ENCODE measurements at regions not wholly inside any gene's neighbourhood (a gene's known extent, or its start where the extent isn't known, plus 50 kb on each side); places are given as distances from the start of the nearest gene placed in this dataset.

- H3K27ac ChIP-seq (ENCODE audit: low read length) = no peak overlapping the region
- no peak for DNase-seq
- WGBS (ENCODE audit: insufficient coverage, low lambda C conversion rate) = 20% methylated on average over 1 of the region's 6 CpGs
Measured at GRCh38 chr2:104734937-104735586, 118.9 kb upstream of the POU3F3 start.

GRCh38 chr2:104736026-104736425 lies 117.9 kb upstream of the POU3F3 start:
- Histone ChIP-seq H3K9me3 (ENCODE audit: control insufficient read depth, low read depth, low read length) (no peaks in the 10 kb centered on the region), H3K36me3 (ENCODE audit: control insufficient read depth, insufficient read depth, low read length) (no peaks in the 10 kb centered on the region), H3K27me3 (ENCODE audit: control insufficient read depth, insufficient read depth, low read length) (peaks cover 6% of the 10 kb centered on the region)

More at GRCh38 chr2:104734937-104735586, 118.9 kb upstream of the POU3F3 start:
- Histone ChIP-seq H3K27me3 (ENCODE audit: control insufficient read depth, insufficient read depth, low read length) (peaks cover 6% of the 10 kb centered on the region), H3K9me3 (ENCODE audit: control insufficient read depth, low read depth, low read length) (no peaks in the 10 kb centered on the region), H3K36me3 (ENCODE audit: control insufficient read depth, insufficient read depth, low read length) (no peaks in the 10 kb centered on the region), H3K4me1 (ENCODE audit: control insufficient read depth, insufficient read depth, low read length) (no peaks in the 10 kb centered on the region), H3K4me3 (ENCODE audit: low read length) (no peak overlapping the region)

GRCh38 chr2:104741860-104742259 lies 112.1 kb upstream of the POU3F3 start:
- no peak overlapping the region for H3K4me3 ChIP-seq (ENCODE audit: low read length)
- no peaks in the 10 kb centered on the region for H3K4me1 ChIP-seq (ENCODE audit: control insufficient read depth, insufficient read depth, low read length)
- H3K36me3 ChIP-seq (ENCODE audit: control insufficient read depth, insufficient read depth, low read length) = no peaks in the 10 kb centered on the region
- H3K9me3 ChIP-seq (ENCODE audit: control insufficient read depth, low read depth, low read length) = no peaks in the 10 kb centered on the region
- H3K27me3 ChIP-seq (ENCODE audit: control insufficient read depth, insufficient read depth, low read length) = peaks cover 11% of the 10 kb centered on the region
- WGBS (ENCODE audit: insufficient coverage, low lambda C conversion rate) = 83% methylated on average over 1 of the region's 3 CpGs
- no peak for DNase-seq
- no peak overlapping the region for H3K27ac ChIP-seq (ENCODE audit: low read length)

More at GRCh38 chr2:104736026-104736425, 117.9 kb upstream of the POU3F3 start:
- Histone ChIP-seq H3K4me1 (ENCODE audit: control insufficient read depth, insufficient read depth, low read length) (no peaks in the 10 kb centered on the region), H3K4me3 (ENCODE audit: low read length) (no peak overlapping the region), H3K27ac (ENCODE audit: low read length) (no peak overlapping the region)
- DNase-seq = no peak
- no CpG with 5 or more reads among the region's 7 CpGs for WGBS (ENCODE audit: insufficient coverage, low lambda C conversion rate)

GRCh38 chr2:104744537-104744936 lies 109.4 kb upstream of the POU3F3 start:
- H3K4me3 ChIP-seq (ENCODE audit: low read length) = no peak overlapping the region
- H3K4me1 ChIP-seq (ENCODE audit: control insufficient read depth, insufficient read depth, low read length) = no peaks in the 10 kb centered on the region
- H3K27me3 ChIP-seq (ENCODE audit: control insufficient read depth, insufficient read depth, low read length) = peaks cover 13% of the 10 kb centered on the region
- WGBS (ENCODE audit: insufficient coverage, low lambda C conversion rate) = 79% methylated on average over 3 of the region's 6 CpGs
- H3K9me3 ChIP-seq (ENCODE audit: control insufficient read depth, low read depth, low read length) = no peaks in the 10 kb centered on the region
- no peak overlapping the region for H3K27ac ChIP-seq (ENCODE audit: low read length)
- H3K36me3 ChIP-seq (ENCODE audit: control insufficient read depth, insufficient read depth, low read length) = no peaks in the 10 kb centered on the region
- no peak for DNase-seq

- WGBS (ENCODE audit: insufficient coverage, low lambda C conversion rate) = no CpG with 5 or more reads among the region's 13 CpGs
- peaks cover 13% of the 10 kb centered on the region for H3K27me3 ChIP-seq (ENCODE audit: control insufficient read depth, insufficient read depth, low read length)
- H3K27ac ChIP-seq (ENCODE audit: low read length) = no peak overlapping the region
Measured at GRCh38 chr2:104745846-104746245, 108.1 kb upstream of the POU3F3 start.

GRCh38 chr2:104746299-104746698 lies 107.6 kb upstream of the POU3F3 start:
- no peaks in the 10 kb centered on the region for H3K9me3 ChIP-seq (ENCODE audit: control insufficient read depth, low read depth, low read length)
- WGBS (ENCODE audit: insufficient coverage, low lambda C conversion rate) = no CpG with 5 or more reads among the region's 8 CpGs

More at GRCh38 chr2:104745846-104746245, 108.1 kb upstream of the POU3F3 start:
- Histone ChIP-seq H3K4me3 (ENCODE audit: low read length) (no peak overlapping the region), H3K36me3 (ENCODE audit: control insufficient read depth, insufficient read depth, low read length) (no peaks in the 10 kb centered on the region), H3K4me1 (ENCODE audit: control insufficient read depth, insufficient read depth, low read length) (no peaks in the 10 kb centered on the region), H3K9me3 (ENCODE audit: control insufficient read depth, low read depth, low read length) (no peaks in the 10 kb centered on the region)
- no peak for DNase-seq

GRCh38 chr2:104746858-104747257 lies 107.1 kb upstream of the POU3F3 start:
- 69% methylated on average over 3 of the region's 24 CpGs for WGBS (ENCODE audit: insufficient coverage, low lambda C conversion rate)
- H3K36me3 ChIP-seq (ENCODE audit: control insufficient read depth, insufficient read depth, low read length) = no peaks in the 10 kb centered on the region

More at GRCh38 chr2:104746299-104746698, 107.6 kb upstream of the POU3F3 start:
- DNase-seq = no peak
- Histone ChIP-seq H3K36me3 (ENCODE audit: control insufficient read depth, insufficient read depth, low read length) (no peaks in the 10 kb centered on the region), H3K4me3 (ENCODE audit: low read length) (no peak overlapping the region), H3K27ac (ENCODE audit: low read length) (no peak overlapping the region), H3K27me3 (ENCODE audit: control insufficient read depth, insufficient read depth, low read length) (peaks cover 13% of the 10 kb centered on the region), H3K4me1 (ENCODE audit: control insufficient read depth, insufficient read depth, low read length) (no peaks in the 10 kb centered on the region)

GRCh38 chr2:104749856-104750460 lies 104.0 kb upstream of the POU3F3 start:
- WGBS (ENCODE audit: insufficient coverage, low lambda C conversion rate) = no CpG with 5 or more reads among the region's 6 CpGs
- no peak for DNase-seq
- Histone ChIP-seq H3K9me3 (ENCODE audit: control insufficient read depth, low read depth, low read length) (no peaks in the 10 kb centered on the region), H3K4me1 (ENCODE audit: control insufficient read depth, insufficient read depth, low read length) (no peaks in the 10 kb centered on the region), H3K36me3 (ENCODE audit: control insufficient read depth, insufficient read depth, low read length) (no peaks in the 10 kb centered on the region), H3K27ac (ENCODE audit: low read length) (no peak overlapping the region), H3K4me3 (ENCODE audit: low read length) (no peak overlapping the region), H3K27me3 (ENCODE audit: control insufficient read depth, insufficient read depth, low read length) (peaks cover 14% of the 10 kb centered on the region)

More at GRCh38 chr2:104746858-104747257, 107.1 kb upstream of the POU3F3 start:
- peaks cover 13% of the 10 kb centered on the region for H3K27me3 ChIP-seq (ENCODE audit: control insufficient read depth, insufficient read depth, low read length)
- H3K27ac ChIP-seq (ENCODE audit: low read length) = no peak overlapping the region
- no peak overlapping the region for H3K4me3 ChIP-seq (ENCODE audit: low read length)
- DNase-seq = no peak
- H3K4me1 ChIP-seq (ENCODE audit: control insufficient read depth, insufficient read depth, low read length) = no peaks in the 10 kb centered on the region
- no peaks in the 10 kb centered on the region for H3K9me3 ChIP-seq (ENCODE audit: control insufficient read depth, low read depth, low read length)

GRCh38 chr2:104752504-104752903 lies 101.4 kb upstream of the POU3F3 start:
- no CpG with 5 or more reads among the region's 9 CpGs for WGBS (ENCODE audit: insufficient coverage, low lambda C conversion rate)
- no peak overlapping the region for H3K4me3 ChIP-seq (ENCODE audit: low read length)
- H3K27me3 ChIP-seq (ENCODE audit: control insufficient read depth, insufficient read depth, low read length) = peaks cover 6% of the 10 kb centered on the region
- no peaks in the 10 kb centered on the region for H3K9me3 ChIP-seq (ENCODE audit: control insufficient read depth, low read depth, low read length)
- no peak for DNase-seq
- no peaks in the 10 kb centered on the region for H3K4me1 ChIP-seq (ENCODE audit: control insufficient read depth, insufficient read depth, low read length)
- H3K27ac ChIP-seq (ENCODE audit: low read length) = no peak overlapping the region
- H3K36me3 ChIP-seq (ENCODE audit: control insufficient read depth, insufficient read depth, low read length) = no peaks in the 10 kb centered on the region

- Histone ChIP-seq H3K9me3 (ENCODE audit: control insufficient read depth, low read depth, low read length) (no peaks in the 10 kb centered on the region), H3K36me3 (ENCODE audit: control insufficient read depth, insufficient read depth, low read length) (no peaks in the 10 kb centered on the region), H3K4me3 (ENCODE audit: low read length) (no peak overlapping the region), H3K4me1 (ENCODE audit: control insufficient read depth, insufficient read depth, low read length) (no peaks in the 10 kb centered on the region), H3K27ac (ENCODE audit: low read length) (no peak overlapping the region), H3K27me3 (ENCODE audit: control insufficient read depth, insufficient read depth, low read length) (peaks cover 6% of the 10 kb centered on the region)
- 40% methylated on average over 2 of the region's 26 CpGs for WGBS (ENCODE audit: insufficient coverage, low lambda C conversion rate)
- DNase-seq = no peak
Measured at GRCh38 chr2:104755026-104755878, 98.7 kb upstream of the POU3F3 start.
